Esophagus mucosa (tissue), 1 donor: ENCODE measurements at regions not wholly inside any gene's neighbourhood (a gene's known extent, or its start where the extent isn't known, plus 50 kb on each side); places are given as distances from the start of the nearest gene placed in this dataset.

Source experiments
- ATAC-seq: fragments of 200-7000 bp; cut with Tn5 transposase; one replicate; pipeline ENCODE4 v1.9.1; 2020
- donor health status: DM: yes; HTN: yes; CAD: no.

DNA sequence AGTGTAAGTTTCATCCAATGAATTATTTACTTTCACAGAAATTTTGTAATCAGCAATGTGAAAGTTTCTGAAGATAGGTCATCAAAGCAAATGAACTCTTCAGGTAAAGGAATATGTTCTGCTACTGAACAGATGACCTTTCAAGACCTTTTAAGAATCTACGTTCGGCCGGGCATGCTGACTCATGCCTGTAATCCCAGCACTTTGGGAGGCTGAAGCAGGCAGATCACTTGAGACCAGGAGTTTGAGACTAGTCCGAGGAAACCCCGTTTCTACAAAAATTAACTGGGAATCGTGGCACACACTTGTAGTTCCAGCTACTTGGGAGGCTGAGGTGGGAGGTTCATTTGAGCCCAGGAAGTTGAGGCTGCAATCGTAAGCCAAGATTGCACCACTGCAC lies 578.4 kb upstream of the COX7C start:
- ATAC-seq = no peak

DNA sequence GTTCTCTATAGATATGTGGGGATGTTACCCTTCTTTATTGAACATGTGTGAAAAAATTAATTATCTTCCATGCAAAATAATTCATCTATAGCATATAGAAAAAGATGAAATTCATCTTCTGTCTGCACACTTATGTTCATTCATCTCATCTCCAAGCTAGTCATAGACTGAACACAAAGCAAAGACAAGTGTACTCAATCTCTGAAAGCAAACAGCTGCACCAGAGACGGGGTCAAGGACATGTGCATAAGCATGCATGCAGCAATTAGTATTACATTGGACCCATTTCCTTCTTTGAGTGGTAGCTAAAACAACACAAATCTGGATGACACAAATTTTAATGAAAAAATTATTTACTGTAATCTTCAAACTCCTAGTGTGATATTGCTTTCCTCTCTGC lies 547.0 kb upstream of the COX7C start:
- ATAC-seq = no peak

DNA sequence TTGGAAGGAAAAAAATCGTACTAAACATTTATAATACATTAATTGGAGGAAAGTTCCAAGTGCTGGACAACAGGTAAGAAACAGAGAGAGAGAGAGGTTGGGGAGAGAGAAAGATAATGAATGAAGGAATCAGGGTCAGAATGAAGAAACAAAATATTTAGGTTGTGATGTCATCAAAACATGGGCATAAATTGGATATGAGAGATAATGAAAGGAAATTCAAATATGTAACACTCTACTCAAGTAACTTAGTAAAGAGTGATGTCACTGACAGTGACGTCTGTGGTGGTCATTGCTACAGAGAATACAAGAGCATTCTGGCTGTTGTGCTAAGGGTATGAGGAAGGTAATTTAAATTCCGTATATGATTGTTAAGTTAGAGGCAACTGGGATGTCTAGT lies 543.4 kb upstream of the COX7C start:
- ATAC-seq = no peak

DNA sequence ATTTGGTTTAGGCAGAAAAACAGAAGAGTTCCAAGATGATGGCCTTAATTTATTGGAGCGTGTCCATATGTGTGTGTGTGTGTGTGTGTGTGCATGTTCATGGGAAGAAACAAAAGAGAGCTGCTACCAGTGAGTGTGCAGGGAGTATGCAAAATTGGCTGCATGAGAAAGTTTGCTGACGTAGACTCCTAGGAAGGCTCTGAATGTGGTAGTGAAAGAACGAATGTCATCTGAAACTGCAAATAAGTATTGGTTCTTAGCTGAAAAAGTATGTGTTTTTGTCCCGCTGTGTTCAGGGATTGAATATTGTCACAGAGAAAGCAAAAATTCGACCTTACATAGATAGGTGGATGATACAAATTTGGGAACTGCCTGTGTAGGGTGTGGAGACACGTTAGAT lies 542.6 kb upstream of the COX7C start:
- ATAC-seq = no peak

DNA sequence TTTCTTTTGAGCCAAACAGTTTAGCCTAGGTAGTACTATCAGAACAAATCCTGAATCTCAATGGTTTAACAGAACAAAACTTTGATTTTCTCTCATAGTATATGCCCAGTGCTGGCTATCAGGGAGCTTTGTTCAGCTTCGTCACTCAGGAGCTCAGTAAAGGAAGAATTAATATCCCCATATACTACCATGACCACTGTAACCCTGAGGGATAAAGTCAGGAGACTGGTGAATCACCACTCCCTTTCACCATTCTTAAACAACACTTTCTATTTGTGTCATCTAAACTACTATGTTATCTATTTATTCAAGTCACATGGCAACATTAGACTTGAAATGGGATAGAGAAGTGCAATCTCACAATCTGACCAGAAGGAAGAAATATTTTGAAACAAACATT lies 522.6 kb upstream of the COX7C start:
- ATAC-seq = no peak

DNA sequence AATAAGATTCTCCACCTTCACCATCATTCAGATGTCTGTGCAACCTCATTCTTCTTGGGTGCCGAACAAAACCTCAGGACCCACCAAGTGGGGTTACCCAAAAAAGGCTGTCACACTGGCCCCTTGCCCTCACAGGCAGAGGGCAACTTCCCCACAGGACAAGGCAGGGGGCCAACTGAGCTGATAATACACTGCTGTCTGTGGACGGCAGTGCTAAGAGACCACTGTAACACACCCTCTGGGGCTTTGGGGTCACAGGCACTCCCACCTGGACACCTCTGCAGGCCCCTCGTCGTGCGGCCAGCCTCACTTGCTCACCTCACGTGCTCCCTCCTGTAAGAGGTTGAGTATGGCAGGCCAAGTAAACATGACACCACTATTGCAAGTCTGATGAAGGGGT lies 515.8 kb upstream of the COX7C start:
- ATAC-seq = no peak

DNA sequence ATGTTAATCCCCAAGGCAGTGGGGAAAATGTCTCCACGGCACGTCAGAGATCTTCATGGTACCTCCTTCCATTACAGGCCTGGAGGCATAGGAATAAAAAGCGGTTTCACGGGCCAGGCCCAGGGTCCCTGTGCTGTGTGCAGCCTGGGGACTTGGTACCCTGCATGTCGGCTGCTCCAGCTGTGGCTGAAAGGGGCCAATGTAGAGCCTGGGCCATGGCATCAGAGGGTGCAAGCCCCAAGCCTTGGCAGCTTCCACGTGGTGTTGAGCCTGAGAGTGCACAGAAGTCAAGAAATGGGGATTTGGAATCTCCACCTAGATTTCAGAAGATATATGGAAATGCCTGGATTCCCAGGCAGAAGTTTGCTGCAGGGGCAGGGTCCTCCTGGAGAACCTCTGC lies 508.9 kb upstream of the COX7C start:
- no peak for ATAC-seq

DNA sequence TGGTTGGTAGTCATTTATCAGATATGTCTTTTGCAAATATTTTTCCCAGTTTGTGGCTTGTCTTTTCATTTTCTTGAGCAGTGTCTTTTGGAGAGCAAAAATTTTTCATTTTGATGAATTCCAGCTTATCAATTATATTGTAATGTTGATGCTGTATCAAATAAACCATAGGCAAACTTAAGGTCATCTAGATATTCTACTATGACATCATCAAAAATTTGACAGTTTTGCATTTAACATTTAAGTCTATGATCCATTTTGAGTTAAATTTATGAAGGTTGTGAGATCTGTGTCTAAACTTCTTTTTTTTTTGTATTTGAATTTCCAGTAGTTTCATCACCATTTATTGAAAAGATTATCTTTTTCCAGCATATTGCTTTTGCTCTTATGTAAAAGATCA lies 505.5 kb upstream of the COX7C start:
- no peak for ATAC-seq

DNA sequence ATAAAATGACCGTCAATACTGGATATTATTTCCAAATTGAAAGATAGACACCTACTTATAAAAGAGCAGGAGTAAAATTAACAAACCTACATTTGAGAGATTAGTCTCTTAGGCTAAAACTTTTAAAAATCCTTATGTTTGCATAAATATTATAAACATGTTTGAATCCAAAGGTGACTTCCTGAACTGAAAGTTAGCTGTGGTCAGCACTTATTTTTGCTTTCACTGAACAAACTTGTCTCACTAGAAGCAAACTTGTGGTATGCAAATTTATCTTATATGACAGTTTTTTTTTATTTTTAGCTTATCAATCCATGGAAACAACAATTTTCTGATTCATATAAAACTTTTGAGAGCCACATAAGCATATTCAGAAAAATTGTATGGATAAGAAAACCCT lies 502.6 kb upstream of the COX7C start:
- ATAC-seq = no peak

DNA sequence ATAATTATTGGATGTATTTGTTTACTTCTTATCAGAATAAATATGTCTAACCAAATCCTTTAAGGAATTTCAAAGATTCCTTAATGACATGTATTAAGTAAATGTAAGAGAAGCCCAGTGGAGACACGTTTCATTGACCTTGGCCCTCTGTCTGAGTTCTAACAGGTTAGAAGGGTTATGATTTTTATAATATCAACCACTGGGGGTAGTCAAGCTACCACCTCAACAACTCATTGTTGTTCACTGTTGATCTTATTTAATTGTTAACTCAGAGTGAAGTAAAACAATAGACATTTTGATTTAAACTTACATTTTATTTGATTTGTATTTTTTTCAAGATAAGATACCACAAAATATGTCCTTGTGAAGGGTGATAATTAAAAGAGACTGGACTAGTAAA lies 499.2 kb upstream of the COX7C start:
- ATAC-seq = no peak

DNA sequence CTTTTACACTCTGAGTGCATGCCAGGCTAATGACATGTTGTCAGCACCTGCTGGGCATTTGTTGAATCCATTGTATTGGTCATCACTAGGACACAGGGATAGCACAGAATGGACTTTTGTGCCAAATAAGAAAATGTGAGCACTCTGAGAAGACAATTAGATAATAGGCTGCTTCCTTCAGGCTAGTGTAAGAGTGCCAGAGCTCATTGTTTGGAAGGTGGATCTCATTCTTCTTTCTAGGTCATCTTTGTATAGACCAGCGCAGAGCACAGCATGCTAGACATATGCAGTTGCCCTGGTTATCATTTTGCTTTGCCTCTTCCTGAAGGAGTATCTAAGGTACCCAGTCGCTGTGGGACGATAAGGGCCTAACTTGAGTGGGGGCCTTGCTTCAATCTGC lies 493.4 kb upstream of the COX7C start:
- ATAC-seq = no peak

DNA sequence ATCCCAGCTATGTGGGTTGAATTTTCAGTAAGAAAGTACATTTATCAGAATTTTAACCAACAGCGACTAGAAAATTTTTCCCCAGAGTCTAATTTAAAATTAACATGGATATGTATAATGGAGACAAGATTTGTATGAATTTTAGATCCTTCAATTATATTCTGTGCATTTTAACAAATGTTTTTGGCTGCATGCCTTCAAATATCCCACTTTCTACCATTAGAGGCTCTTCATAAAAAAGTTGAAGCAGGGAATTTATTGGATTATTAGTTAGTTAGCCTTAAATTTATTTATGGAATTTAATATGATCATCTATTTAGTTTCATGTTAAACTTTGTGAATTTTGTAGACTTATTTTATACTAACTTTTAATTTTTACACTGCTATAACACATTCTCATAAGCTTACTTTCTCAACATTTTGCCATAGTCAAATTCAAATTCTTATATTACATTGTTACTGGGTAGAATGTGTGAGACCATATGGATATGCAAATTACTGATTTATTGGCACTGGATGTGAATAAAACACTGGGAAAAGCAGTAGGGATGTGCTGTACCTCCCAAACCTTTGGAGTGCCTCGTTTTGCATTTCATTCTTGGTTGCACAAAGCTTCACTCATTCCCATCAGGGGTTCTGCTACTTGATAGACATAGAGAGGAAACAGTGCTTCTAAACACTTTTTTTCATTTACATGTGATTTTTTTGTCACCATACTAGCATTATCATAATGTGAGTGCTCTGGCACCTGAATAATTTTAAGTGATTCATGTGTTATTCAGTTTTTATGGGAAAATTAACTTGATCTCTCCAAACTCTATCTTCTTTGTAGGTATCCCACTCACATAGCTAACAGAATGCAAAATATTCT lies 491.8 kb upstream of the COX7C start:
- no peak for ATAC-seq

DNA sequence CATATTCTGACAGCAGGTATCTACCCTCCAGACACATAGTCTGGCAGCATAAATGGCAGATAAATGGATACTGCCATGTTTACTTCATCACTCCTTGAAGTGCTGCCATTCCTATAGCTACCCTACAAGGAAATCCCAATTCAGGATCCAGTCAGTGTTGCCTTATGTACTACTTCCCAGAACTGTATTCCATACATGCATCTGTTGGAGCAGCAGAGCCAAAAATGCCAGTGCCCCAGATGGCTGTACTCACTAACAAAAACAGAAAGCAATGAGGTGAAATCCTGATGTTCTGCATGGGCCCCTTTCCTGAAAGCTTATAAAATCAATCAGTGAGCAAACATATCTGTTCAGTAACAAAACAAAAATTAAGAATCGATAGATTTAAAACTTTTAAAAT lies 490.0 kb upstream of the COX7C start:
- no peak for ATAC-seq

DNA sequence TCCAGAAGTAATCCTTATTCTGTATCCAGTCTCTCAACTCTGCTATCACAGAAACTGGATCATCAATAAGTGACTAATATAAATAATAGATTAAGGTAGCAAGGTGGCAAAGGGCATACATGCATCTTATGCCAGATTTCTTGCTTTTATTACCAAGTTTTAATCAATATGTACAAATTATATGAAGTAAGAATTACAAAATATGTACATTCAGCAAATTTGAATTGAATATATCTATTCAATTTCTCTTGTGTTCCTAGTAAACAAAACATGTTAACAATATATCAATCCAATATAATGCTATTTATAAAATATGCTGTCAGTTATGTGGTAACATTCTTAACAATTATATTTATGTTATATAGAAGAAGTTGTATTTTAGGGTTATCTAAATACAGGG lies 488.7 kb upstream of the COX7C start:
- no peak for ATAC-seq

DNA sequence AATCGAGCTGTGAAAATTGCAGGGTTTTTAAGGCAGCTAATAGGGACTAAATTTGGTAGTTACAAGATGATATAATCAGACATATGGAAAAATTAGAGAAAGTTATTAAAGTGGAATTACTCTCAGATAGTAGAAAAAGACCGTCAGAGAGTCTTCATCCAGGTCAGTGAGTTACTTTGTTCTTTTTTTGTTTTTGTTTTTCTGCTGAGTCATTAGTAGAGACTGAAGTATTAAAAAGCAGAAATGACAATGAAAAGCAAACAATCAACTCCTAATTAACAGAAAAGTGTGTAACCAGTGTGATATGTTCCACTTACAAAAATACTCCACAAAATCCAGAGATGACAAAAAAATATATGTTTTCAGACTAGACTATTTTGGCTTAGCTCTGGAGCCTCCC lies 480.4 kb upstream of the COX7C start:
- ATAC-seq = no peak

DNA sequence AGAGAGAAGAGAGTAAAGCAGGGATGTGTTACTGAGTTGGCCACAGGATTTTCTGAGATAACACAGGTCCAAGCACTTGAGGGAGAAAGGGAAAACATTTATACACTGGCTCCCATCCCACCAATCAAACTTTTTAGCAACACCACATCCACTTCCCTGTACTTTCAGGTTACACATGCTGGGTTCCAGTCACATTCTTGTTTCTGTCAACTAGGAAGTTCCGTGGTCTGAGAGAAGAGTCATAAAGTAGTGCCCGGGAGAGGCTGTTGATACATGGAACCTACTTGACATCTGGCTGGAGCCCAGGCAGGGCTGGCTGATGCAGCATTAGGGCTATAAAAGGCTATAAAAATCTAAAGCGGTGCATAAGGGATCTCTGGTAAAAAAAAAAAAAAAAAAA lies 473.9 kb upstream of the COX7C start:
- no peak for ATAC-seq

DNA sequence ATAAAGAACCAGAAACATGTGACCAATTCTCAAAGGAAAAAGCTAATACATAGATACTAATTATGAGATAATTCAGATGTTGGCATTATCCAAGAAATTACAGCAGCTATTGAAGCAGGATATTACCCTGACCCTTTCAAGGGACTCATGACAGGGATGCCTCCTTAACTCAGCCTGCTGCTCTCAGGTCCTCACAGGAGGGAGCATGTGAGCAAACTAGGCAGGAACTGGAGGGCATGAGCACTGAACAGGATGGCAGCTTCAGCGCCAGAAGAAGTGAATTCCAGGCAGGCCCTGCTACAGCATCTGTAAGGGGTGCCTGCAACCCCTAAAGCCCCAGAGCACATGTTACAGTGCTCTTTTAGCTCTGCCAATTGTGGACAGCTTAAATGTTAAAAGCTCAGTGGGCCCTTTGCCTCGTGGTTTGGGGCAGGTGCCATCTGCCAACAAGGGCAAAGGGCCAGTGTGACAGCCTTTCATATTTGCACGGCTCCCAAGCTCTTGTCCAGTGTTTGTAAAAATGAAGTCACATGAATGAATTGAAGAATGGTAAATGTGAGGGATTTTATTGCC lies 464.7 kb upstream of the COX7C start:
- no peak for ATAC-seq

DNA sequence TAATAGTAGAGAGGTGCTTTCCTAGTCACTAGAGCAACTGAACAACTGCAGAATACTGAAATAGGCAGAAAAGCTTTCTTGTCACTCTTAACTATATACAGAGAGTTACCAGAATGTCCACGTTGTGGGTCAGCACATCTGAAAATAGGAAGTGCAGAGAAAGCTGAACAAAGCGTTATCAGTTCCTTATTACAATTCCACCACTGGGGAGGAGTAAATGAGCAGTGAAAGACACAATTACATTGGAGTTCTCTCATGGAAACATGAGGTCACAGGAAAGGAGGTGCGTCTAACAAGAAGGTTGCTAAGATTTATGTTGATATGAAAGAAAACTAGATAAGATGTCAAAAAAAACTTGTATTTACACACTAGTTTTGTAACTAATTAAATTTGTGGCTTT lies 461.9 kb upstream of the COX7C start:
- no peak for ATAC-seq

DNA sequence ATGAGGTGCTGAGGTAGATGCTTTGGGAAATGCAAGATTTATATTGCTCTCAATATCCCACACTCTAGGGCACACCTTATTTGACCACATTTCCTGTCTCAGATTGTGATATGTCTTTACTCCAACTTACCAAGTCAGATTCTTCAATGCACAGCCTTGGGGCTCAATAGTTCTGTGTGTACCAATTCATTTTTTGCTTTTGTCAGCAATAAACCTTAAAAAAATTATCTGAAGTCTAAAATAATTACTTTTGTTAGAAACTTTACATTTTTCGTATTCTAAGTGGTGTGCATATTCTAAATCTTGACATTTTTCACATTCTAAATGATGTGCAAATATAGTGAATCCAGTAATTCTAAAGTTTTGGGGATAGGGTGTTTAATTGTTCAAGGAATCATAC lies 447.5 kb upstream of the COX7C start:
- ATAC-seq = no peak

DNA sequence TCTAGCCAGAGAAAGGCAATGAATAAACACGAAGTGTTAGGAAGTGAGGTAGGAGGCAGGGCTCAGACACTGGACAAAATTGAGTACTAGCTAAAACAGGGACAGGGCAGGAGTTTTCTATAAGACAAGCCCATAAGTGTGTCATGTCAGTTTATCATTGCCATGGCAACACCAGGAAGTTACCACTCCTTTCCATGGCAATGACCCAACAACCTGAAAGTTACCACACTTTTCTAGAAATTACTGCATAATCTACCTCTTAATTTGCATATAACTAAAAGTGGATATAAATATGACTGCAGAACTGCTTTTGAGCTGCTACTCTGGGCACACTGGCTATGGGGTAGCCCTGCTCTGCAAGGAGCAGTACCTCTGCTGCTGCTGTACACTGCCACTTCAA lies 442.5 kb upstream of the COX7C start:
- ATAC-seq = no peak

DNA sequence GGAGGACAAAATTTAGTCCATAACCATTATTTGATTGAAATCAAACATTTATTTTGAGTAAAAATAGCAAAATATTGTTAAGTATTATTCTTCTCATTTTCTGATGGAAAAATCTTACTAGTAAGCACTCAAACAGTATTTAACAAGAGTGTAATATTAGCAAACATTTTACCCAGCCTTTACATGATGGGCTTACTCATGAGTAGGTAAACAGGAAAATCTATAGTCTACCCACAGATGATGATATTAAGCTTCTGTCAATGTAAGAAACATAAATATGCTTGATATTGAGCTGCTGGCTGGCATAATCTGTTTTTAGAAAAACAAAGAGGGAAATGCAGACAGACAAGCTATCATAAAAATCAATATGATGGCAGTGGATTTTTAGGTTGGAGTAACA lies 418.5 kb upstream of the COX7C start:
- ATAC-seq = no peak

DNA sequence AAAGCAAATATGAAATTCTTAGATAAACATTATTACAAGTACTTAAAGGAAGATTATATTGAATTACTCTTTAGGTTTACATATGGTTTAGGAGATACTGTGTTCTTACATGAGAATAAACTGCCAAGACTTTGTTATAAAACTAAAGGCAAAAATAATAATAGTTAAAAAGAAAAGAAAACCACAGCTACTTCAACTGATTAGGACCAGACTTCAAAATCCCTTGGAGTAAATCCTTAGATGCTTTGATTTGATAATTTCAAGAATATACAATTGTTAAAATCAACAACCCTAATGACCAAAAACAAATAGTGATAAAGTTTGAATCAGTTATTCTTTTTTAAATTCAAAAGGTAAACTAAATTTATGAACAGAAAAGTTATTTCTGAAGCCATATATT lies 389.6 kb upstream of the COX7C start:
- no peak for ATAC-seq

DNA sequence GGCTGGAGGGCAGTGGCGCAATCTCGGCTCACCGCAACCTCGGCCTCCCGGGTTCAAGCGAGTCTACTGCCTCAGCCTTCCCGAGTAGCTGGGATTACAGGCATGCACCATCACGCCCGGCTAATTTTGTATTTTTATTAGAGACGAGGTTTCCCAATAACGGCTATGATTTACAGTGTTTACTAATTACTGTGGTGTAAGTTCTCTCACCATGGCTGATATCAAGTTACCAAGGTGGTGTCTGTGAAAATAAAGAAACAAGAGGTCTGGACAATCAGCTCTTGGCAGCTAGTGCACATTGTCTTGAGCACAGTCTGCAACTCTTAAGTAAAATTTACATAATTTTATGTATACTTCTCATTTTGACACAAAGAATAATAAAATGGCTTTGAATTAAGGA lies 385.5 kb upstream of the COX7C start:
- ATAC-seq = no peak

DNA sequence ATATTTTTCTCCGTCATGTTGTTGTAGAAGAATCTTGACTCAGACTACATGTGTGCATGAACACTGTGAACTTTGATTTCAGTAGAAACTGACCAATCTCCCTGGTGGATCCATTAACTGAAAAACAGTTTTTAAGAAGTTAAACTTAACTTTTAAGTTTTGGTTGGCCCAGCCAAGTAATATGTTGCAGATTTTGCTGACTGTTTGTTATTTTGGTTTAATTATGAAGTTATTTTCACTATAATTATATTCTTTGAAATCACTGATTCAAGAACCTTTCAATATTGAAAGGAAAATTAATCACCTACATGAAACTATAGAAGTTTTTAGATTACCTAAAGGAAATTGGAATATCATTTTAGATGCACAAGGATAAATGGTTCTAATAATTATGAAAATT lies 373.6 kb upstream of the COX7C start:
- no peak for ATAC-seq

DNA sequence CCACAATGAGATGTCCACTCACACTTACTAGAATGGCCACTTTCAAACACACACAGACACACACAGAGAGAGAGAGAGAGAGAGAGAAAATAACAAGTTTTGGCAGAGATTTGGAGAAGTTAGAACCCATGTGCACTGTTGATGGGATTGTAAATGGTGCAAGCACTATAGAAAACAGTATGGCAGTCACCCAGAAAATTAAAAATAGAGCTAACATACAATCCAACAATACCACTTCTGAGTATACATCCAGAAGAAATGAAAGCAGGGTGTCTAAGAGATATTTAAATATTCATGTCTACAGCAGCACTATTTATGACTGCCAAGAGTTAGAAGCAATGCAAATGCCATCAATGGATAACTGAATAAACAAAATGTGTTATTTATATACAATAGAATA lies 359.9 kb upstream of the COX7C start:
- ATAC-seq = no peak
